NCI-H1694 treated with DMSO at 0.1 percent for 48 hours (cell line): ENCODE measurements at regions not wholly inside any gene's neighbourhood (a gene's known extent, or its start where the extent isn't known, plus 50 kb on each side); places are given as distances from the start of the nearest gene placed in this dataset.
"Not testable (repeated sequence)": the region's sequence is repeated elsewhere in the genome, so short reads cannot be mapped to it uniquely, and the experiment has no call there.

Experiments used
- DNase-seq: peaks from one replicate; lab custom pipeline; 2025; lab: John Stamatoyannopoulos, UW

- DNase-seq, result not testable (repeated sequence)
Measured at GRCh38 chr14:36411951-36412350, 91.5 kb upstream of the MBIP start.

- no peak for DNase-seq
Measured at GRCh38 chr14:36408388-36408787, 88.0 kb upstream of the MBIP start.

DNA sequence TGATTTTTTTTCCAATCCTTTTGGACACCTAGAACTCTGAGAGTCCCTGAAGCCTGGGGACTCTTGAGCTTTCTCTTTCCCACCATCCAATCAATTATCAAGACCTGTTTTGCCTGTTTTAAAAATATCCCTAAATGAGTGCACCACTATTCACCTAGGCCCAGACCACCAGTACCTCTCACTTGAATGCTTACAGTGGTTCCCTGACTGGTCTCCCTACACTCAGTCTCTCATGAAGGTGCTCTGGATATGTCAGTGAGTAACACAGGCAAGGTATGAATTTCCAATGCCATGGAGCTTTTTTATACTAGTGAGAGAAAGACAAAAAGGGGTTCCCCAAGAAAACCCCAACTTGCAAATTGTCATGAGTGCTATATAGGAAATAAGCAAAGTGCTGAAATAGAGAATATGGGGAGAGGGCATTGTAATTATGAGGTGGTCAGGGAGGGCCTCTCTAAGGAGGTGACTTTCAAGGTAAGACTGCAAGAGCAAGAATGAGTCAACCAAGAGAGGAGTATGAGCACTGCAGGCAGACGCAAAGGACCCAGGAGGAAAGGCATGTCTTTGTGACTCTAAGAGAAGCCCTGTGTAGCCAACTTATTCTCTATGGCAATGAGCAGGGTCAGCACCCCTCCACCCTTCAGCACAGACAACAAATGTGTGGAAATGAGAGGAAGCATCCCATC is 85.3 kb upstream of the MBIP start:
- no peak for DNase-seq

- DNase-seq, result no peak
Measured at GRCh38 chr14:36402867-36403266, 82.4 kb upstream of the MBIP start.

- no peak for DNase-seq
Measured at GRCh38 chr14:36398463-36399291, 78.2 kb upstream of the MBIP start.

DNA sequence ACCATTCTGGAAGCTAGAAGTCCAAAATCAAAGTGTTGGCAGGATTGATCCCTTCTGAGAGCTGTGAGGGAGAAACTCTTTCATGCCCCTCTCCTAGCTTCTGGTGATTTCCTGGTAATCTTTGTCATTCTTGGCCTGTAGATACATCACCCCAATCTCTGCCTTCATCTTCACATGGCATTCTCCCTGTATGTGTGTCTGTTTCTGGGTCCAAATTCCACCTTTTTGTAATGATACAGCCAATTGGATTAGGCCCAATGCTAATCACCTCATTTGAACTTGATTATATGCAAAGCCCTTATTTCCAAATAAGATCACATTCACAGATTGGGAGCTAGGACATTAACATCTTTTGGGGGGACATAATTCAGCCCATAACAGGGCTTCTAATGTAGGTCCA is 76.9 kb upstream of the MBIP start:
- DNase-seq, result no peak

DNA sequence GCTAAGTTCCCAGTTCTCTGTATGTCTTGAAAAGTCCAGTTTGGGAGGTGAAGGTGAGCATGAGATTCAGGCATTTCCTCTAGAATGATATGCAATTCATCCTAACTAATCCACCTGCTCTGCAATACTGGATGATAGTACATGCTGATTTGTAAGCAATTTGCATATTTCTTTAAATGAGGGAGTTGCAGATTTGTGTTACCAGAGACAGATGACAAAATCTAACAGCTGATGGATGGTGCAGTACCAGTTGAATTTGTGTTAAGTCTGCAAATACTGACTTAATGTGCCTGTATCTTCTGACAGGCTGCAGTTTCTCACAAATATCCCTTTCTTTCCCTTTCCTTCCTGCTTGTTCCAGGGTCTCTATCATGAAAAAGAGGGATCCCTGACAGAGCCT is 76.4 kb upstream of the MBIP start:
- no peak for DNase-seq

DNA sequence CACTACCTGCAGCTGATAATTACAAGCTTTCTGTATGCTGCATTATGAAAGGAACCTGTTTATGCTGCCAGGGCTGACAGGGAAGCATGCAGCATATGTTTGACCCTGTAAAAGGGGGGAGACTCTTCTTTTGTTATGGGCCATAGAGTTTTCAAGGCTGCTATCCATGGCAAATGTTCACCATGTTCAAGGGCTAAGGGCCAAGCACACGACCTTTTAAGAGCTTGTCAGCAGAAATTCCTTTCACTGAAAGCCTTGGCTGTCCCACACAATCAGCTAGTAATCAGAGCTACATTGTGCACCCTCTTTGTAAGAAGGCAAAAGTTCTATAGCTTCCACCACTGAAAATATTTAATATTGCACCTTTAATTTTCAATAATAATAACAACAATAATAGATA is 74.2 kb upstream of the MBIP start:
- DNase-seq, result no peak

GRCh38 chr14:36390718-36391117 is 70.3 kb upstream of the MBIP start:
- DNase-seq, result no peak

DNA sequence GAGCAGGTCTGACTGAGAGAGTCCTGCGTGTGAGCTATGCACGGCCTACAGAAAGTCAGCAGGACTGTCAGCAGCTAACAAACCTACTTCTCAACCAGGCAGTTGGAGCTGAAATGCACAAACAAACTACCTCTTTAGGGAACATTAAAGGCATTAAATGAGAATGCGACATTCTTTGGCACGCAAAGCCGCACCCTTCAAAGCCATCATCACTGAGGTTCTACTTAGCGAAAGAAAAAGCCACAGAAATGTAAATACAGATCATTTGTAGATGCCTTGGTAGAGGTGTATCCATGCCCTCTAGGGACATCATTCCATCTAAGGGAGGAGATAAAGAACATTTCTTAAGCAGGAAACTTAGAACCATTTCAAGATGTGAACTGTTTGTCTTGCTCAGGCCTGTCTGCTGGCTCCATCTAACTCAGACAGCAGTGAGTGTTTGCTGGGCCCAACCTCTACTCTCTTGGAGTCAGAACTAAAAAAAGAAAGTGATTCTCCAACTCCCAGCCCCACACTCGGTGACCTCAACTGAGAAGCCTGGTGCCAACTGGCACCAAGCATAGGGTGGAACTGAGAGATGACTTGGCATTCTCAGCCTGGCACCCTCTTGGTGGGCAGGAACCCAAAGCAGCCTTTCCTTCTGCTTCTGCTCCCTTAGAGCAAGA is 63.5 kb upstream of the MBIP start:
- DNase-seq, result no peak

DNA sequence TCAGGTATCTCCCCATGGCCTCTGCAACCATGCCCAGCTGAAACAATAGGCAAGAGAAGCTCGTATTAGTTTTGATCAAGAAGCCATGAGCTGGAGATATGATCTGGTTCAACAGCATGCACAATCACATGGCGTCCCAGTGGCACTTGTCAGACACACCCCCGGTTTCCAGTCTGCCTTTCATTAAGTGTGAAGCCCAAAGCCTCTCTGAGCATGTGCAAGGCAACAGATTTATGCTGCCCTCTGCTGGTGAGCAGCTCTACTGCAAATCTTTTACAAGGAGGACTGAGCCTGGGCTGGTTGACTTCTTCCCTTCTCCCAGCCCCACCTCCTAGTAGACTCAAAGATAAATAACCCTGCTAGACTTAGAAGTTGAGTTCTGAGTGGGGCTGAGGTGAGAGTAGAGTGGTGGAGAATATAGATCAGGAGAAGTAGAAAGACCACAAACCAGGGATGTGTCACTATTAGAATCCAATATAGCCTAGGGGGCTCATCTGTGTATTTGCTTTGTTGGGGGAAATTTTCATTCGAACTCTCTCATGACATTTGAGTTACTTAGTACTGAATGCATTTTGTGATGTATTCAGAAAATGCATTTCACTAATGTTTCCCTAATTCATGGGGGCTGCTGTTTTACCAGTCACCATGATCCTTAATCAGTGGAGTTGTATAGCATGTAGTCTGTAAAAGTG is 53.7 kb upstream of the MBIP start:
- DNase-seq, result peak; percentile 67
